ENCODE measurements at regions not wholly inside any gene's neighbourhood (a gene's known extent, or its start where the extent isn't known, plus 50 kb on each side); places are given as distances from the start of the nearest gene placed in this dataset.
A peak's percentile ranks its signal among the peaks of the same experiment; 100 is the strongest.
"Not testable (repeated sequence)": the region's sequence is repeated elsewhere in the genome, so short reads cannot be mapped to it uniquely, and the experiment has no call there.

GRCh38 chr2:31813016-31813415, 197.8 kb downstream of the MEMO1 start:
- H3K4me3 ChIP-seq (ENCODE audit: low read length), result no peak overlapping the region
- DNase-seq (ENCODE audit: low read depth, low spot score), result no peak

GRCh38 chr2:31812051-31812798, 198.6 kb downstream of the MEMO1 start:
- H3K4me3 ChIP-seq (ENCODE audit: low read length), result no peak overlapping the region
- DNase-seq (ENCODE audit: low read depth, low spot score), result peak; percentile 5

GRCh38 chr2:31811482-31811881, 199.3 kb downstream of the MEMO1 start:
- H3K4me3 ChIP-seq (ENCODE audit: low read length), result no peak overlapping the region
- no peak for DNase-seq (ENCODE audit: low read depth, low spot score)

GRCh38 chr2:31810200-31810917, 200.4 kb downstream of the MEMO1 start:
- H3K4me3 ChIP-seq (ENCODE audit: low read length), result no peak overlapping the region
- no peak for DNase-seq (ENCODE audit: low read depth, low spot score)

- DNase-seq (ENCODE audit: low read depth, low spot score), result no peak
- H3K4me3 ChIP-seq (ENCODE audit: low read length), result no peak overlapping the region
Measured at GRCh38 chr2:31805688-31806087, 205.1 kb downstream of the MEMO1 start.

- not testable (repeated sequence) for DNase-seq (ENCODE audit: low read depth, low spot score); H3K4me3 ChIP-seq (ENCODE audit: low read length)
Measured at GRCh38 chr2:31803481-31804153, 207.2 kb downstream of the MEMO1 start.

GRCh38 chr2:31802711-31803110, 208.1 kb downstream of the MEMO1 start:
- H3K4me3 ChIP-seq (ENCODE audit: low read length), result no peak overlapping the region
- DNase-seq (ENCODE audit: low read depth, low spot score), result no peak

GRCh38 chr2:31799282-31799681, 211.5 kb downstream of the MEMO1 start:
- DNase-seq (ENCODE audit: low read depth, low spot score); H3K4me3 ChIP-seq (ENCODE audit: low read length): not testable (repeated sequence)

GRCh38 chr2:31788273-31788672, 207.5 kb upstream of the SRD5A2 start:
- no peak overlapping the region for H3K4me3 ChIP-seq (ENCODE audit: low read length)
- DNase-seq (ENCODE audit: low read depth, low spot score), result no peak

- H3K4me3 ChIP-seq (ENCODE audit: low read length), result no peak overlapping the region
- DNase-seq (ENCODE audit: low read depth, low spot score), result no peak
Measured at GRCh38 chr2:31785876-31786275, 205.1 kb upstream of the SRD5A2 start.

- no peak for DNase-seq (ENCODE audit: low read depth, low spot score)
- H3K4me3 ChIP-seq (ENCODE audit: low read length), result no peak overlapping the region
Measured at GRCh38 chr2:31784868-31785267, 204.1 kb upstream of the SRD5A2 start.

- H3K4me3 ChIP-seq (ENCODE audit: low read length); DNase-seq (ENCODE audit: low read depth, low spot score): not testable (repeated sequence)
Measured at GRCh38 chr2:31783446-31784091, 202.8 kb upstream of the SRD5A2 start.

- H3K4me3 ChIP-seq (ENCODE audit: low read length), result no peak overlapping the region
- DNase-seq (ENCODE audit: low read depth, low spot score), result no peak
Measured at GRCh38 chr2:31778153-31778552, 197.4 kb upstream of the SRD5A2 start.

GRCh38 chr2:31770741-31771140, 190.0 kb upstream of the SRD5A2 start:
- DNase-seq (ENCODE audit: low read depth, low spot score), result no peak
- no peak overlapping the region for H3K4me3 ChIP-seq (ENCODE audit: low read length)

GRCh38 chr2:31765078-31765945, 184.6 kb upstream of the SRD5A2 start:
- DNase-seq (ENCODE audit: low read depth, low spot score), result no peak
- H3K4me3 ChIP-seq (ENCODE audit: low read length), result no peak overlapping the region

GRCh38 chr2:31764169-31764568, 183.4 kb upstream of the SRD5A2 start:
- H3K4me3 ChIP-seq (ENCODE audit: low read length), result no peak overlapping the region
- DNase-seq (ENCODE audit: low read depth, low spot score), result no peak

- DNase-seq (ENCODE audit: low read depth, low spot score), result no peak
- no peak overlapping the region for H3K4me3 ChIP-seq (ENCODE audit: low read length)
Measured at GRCh38 chr2:31762085-31762484, 181.3 kb upstream of the SRD5A2 start.

- not testable (repeated sequence) for DNase-seq (ENCODE audit: low read depth, low spot score); H3K4me3 ChIP-seq (ENCODE audit: low read length)
Measured at GRCh38 chr2:31757351-31757750, 176.6 kb upstream of the SRD5A2 start.

- not testable (repeated sequence) for H3K4me3 ChIP-seq (ENCODE audit: low read length); DNase-seq (ENCODE audit: low read depth, low spot score)
Measured at GRCh38 chr2:31748746-31749145, 168.0 kb upstream of the SRD5A2 start.
